Fibroblast of lung (primary cell): ENCODE measurements at regions not wholly inside any gene's neighbourhood (a gene's known extent, or its start where the extent isn't known, plus 50 kb on each side); places are given as distances from the start of the nearest gene placed in this dataset.

Experiments
- DNase-seq, 2 donors: peaks; one replicate each; pipeline versions ENCODE4 v3.0.0 to v3.0.0-alpha.2; 2010; ENCODE audit warnings: low read depth in 2 of 2
- H2AFZ ChIP-seq: 2 replicates; pipeline ENCODE4 v1.5.1; 2012; ENCODE audit warnings: low read length, control low read depth, inconsistent platforms
- H3K27ac ChIP-seq: 2 replicates; pipeline ENCODE4 v1.5.1; 2011; ENCODE audit warnings: low read length, control low read depth; ENCODE audit not compliant: insufficient read depth
- H3K27me3 ChIP-seq: 2 replicates; pipeline ENCODE4 v1.5.1; 2011; ENCODE audit warnings: mild to moderate bottlenecking, low read length; ENCODE audit not compliant: control insufficient read depth, insufficient read depth
- H3K36me3 ChIP-seq: 2 replicates; pipeline ENCODE4 v1.5.1; 2011; ENCODE audit warnings: low read length; ENCODE audit not compliant: control insufficient read depth, insufficient read depth
- H3K4me1 ChIP-seq: 2 replicates; pipeline ENCODE4 v1.5.1; 2011; ENCODE audit warnings: low read length; ENCODE audit not compliant: control insufficient read depth, insufficient read depth; ENCODE audit errors: extremely low read depth
- H3K4me2 ChIP-seq: 2 replicates; pipeline ENCODE4 v1.5.1; 2011; ENCODE audit warnings: low read length, control low read depth; ENCODE audit not compliant: insufficient read depth; ENCODE audit errors: extremely low read depth
- H3K4me3 ChIP-seq, 4 experiments: fragments of 200-600 bp in 1 of 4; sonication (generic) in 1 of 4; replicated peaks in 1 of 4; 2 replicates each; pipeline ENCODE4 v1.5.1; 2011 to 2016; ENCODE audit warnings: low read length in 4 of 4, low read depth in 3 of 4, mild to moderate bottlenecking in 3 of 4, control low read depth in 2 of 4, inconsistent platforms in 1 of 4, mixed read lengths in 1 of 4; ENCODE audit not compliant: insufficient read depth in 1 of 4; ENCODE audit errors: control extremely low read depth in 1 of 4
- H3K79me2 ChIP-seq: 2 replicates; pipeline ENCODE4 v1.5.1; 2012; ENCODE audit warnings: mild to moderate bottlenecking, low read length, inconsistent platforms; ENCODE audit not compliant: control insufficient read depth, insufficient read depth
- H3K9ac ChIP-seq: 2 replicates; pipeline ENCODE4 v1.5.1; 2011; ENCODE audit warnings: mild to moderate bottlenecking, low read length, control low read depth; ENCODE audit not compliant: insufficient read depth
- H3K9me3 ChIP-seq: 2 replicates; pipeline ENCODE4 v1.5.1; 2012; ENCODE audit warnings: low read depth, low read length; ENCODE audit not compliant: control insufficient read depth, insufficient read depth
- H4K20me1 ChIP-seq: 2 replicates; pipeline ENCODE4 v1.5.1; 2011; ENCODE audit warnings: low read length; ENCODE audit not compliant: control insufficient read depth, insufficient read depth; ENCODE audit errors: extremely low read depth
- EZH2 ChIP-seq: IDR thresholded peaks from 2 replicates; pipeline ENCODE4 v1.5.1; 2012; ENCODE audit warnings: low read length, control low read depth, mild to moderate bottlenecking; ENCODE audit errors: missing control alignments
- TF ChIP-seq, protein P1 (sequence below), 2 donors: IDR thresholded peaks in 1 of 2; conservative IDR thresholded peaks in 1 of 2; 1 replicate in 1 of 2; 2 replicates in 1 of 2; pipeline ENCODE4 v1.5.1; 2011 to 2012; ENCODE audit warnings: low read length in 2 of 2, control low read depth in 1 of 2, inconsistent platforms in 1 of 2, low read depth in 1 of 2, mild to moderate bottlenecking in 1 of 2

GRCh38 chr1:106875622-106876021 lies 180.9 kb upstream of the PRMT6 start:
- Histone ChIP-seq H3K9me3 (no peaks in the 10 kb centered on the region), H3K4me3 (no peak overlapping the region), H2AFZ (no peak overlapping the region), H3K4me2 (no peak overlapping the region), H3K9ac (no peak overlapping the region), H3K27me3 (no peaks in the 10 kb centered on the region), H3K27ac (no peak overlapping the region), H4K20me1 (no peaks in the 10 kb centered on the region), H3K79me2 (no peaks in the 10 kb centered on the region), H3K36me3 (no peaks in the 10 kb centered on the region), H3K4me1 (no peaks in the 10 kb centered on the region)
- no peak for DNase-seq
- no peak for TF ChIP-seq EZH2
- TF ChIP-seq, protein P1, sequence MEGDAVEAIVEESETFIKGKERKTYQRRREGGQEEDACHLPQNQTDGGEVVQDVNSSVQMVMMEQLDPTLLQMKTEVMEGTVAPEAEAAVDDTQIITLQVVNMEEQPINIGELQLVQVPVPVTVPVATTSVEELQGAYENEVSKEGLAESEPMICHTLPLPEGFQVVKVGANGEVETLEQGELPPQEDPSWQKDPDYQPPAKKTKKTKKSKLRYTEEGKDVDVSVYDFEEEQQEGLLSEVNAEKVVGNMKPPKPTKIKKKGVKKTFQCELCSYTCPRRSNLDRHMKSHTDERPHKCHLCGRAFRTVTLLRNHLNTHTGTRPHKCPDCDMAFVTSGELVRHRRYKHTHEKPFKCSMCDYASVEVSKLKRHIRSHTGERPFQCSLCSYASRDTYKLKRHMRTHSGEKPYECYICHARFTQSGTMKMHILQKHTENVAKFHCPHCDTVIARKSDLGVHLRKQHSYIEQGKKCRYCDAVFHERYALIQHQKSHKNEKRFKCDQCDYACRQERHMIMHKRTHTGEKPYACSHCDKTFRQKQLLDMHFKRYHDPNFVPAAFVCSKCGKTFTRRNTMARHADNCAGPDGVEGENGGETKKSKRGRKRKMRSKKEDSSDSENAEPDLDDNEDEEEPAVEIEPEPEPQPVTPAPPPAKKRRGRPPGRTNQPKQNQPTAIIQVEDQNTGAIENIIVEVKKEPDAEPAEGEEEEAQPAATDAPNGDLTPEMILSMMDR (conservative IDR thresholded peaks at IDR 0.05 in 1 of 2, IDR thresholded peaks at IDR 0.05 in 1 of 2; ENCODE audit: low read depth in 1 of 2, low read length in 2 of 2) = no peak

- H3K79me2 ChIP-seq = no peaks in the 10 kb centered on the region
- H3K9me3 ChIP-seq = no peaks in the 10 kb centered on the region
- H3K4me3 ChIP-seq = no peak overlapping the region
- H3K27me3 ChIP-seq = no peaks in the 10 kb centered on the region
- H3K4me1 ChIP-seq = no peaks in the 10 kb centered on the region
- H2AFZ ChIP-seq = no peak overlapping the region
- peak in 1 of 2 donors; percentile 2 for DNase-seq
- TF ChIP-seq, protein P1 (conservative IDR thresholded peaks at IDR 0.05 in 1 of 2, IDR thresholded peaks at IDR 0.05 in 1 of 2; ENCODE audit: low read depth in 1 of 2, low read length in 2 of 2) = no peak
- no peak for TF ChIP-seq EZH2
- H3K4me2 ChIP-seq = no peak overlapping the region
- H3K9ac ChIP-seq = no peak overlapping the region
- no peaks in the 10 kb centered on the region for H3K36me3 ChIP-seq
- no peak overlapping the region for H3K27ac ChIP-seq
- no peaks in the 10 kb centered on the region for H4K20me1 ChIP-seq
These were observed 180.1 kb upstream of the PRMT6 start for GRCh38 chr1:106876384-106876783.

- H3K27ac ChIP-seq = no peak overlapping the region
- H3K79me2 ChIP-seq = no peaks in the 10 kb centered on the region
- peak in 1 of 2 donors; percentile 2 for DNase-seq
- no peak overlapping the region for H3K4me2 ChIP-seq
- H3K27me3 ChIP-seq = no peaks in the 10 kb centered on the region
- H2AFZ ChIP-seq = no peak overlapping the region
- H4K20me1 ChIP-seq = no peaks in the 10 kb centered on the region
- H3K36me3 ChIP-seq = no peaks in the 10 kb centered on the region
- H3K4me3 ChIP-seq = no peak overlapping the region
- no peaks in the 10 kb centered on the region for H3K9me3 ChIP-seq
- no peak overlapping the region for H3K9ac ChIP-seq
- no peak for TF ChIP-seq EZH2
- TF ChIP-seq, protein P1 (conservative IDR thresholded peaks at IDR 0.05 in 1 of 2, IDR thresholded peaks at IDR 0.05 in 1 of 2; ENCODE audit: low read depth in 1 of 2, low read length in 2 of 2) = no peak
- H3K4me1 ChIP-seq = no peaks in the 10 kb centered on the region
These were observed 176.9 kb upstream of the PRMT6 start for GRCh38 chr1:106879538-106879937.
